ENCODE measurements at regions not wholly inside any gene's neighbourhood (a gene's known extent, or its start where the extent isn't known, plus 50 kb on each side); places are given as distances from the start of the nearest gene placed in this dataset.

- DNase-seq, result no peak
These were observed 121.6 kb upstream of the KLF6 start for GRCh38 chr10:3906511-3907111.

GRCh38 chr10:3904419-3904960 is 119.5 kb upstream of the KLF6 start:
- DNase-seq, result no peak

GRCh38 chr10:3902809-3903410 is 117.9 kb upstream of the KLF6 start:
- no peak for DNase-seq

GRCh38 chr10:3902054-3902808 is 117.2 kb upstream of the KLF6 start:
- peak; percentile 11 to 44 for DNase-seq

GRCh38 chr10:3901370-3901769 is 116.4 kb upstream of the KLF6 start:
- peak in 1 of 2 experiments; percentile 37 for DNase-seq

GRCh38 chr10:3900391-3900790 is 115.4 kb upstream of the KLF6 start:
- DNase-seq, result no peak

GRCh38 chr10:3898821-3899220 is 113.8 kb upstream of the KLF6 start:
- no peak for DNase-seq

GRCh38 chr10:3897156-3897555 is 112.1 kb upstream of the KLF6 start:
- no peak for DNase-seq

GRCh38 chr10:3896161-3896560 is 111.2 kb upstream of the KLF6 start:
- DNase-seq, result no peak

- no peak for DNase-seq
These were observed 110.1 kb upstream of the KLF6 start for GRCh38 chr10:3895045-3895631.

- DNase-seq, result no peak
These were observed 109.0 kb upstream of the KLF6 start for GRCh38 chr10:3893901-3894563.

- no peak for DNase-seq
These were observed 107.7 kb upstream of the KLF6 start for GRCh38 chr10:3892440-3893425.

- DNase-seq, result no peak
These were observed 106.4 kb upstream of the KLF6 start for GRCh38 chr10:3891396-3891795.

- no peak for DNase-seq
These were observed 105.8 kb upstream of the KLF6 start for GRCh38 chr10:3890602-3891352.

- no peak for DNase-seq
These were observed 105.0 kb upstream of the KLF6 start for GRCh38 chr10:3889961-3890522.

- peak; percentile 59 to 74 for DNase-seq
These were observed 103.0 kb upstream of the KLF6 start for GRCh38 chr10:3887885-3888476.

- DNase-seq, result no peak
These were observed 102.4 kb upstream of the KLF6 start for GRCh38 chr10:3887404-3887803.

- DNase-seq, result no peak
These were observed 101.7 kb upstream of the KLF6 start for GRCh38 chr10:3886641-3887251.

GRCh38 chr10:3886191-3886590 is 101.2 kb upstream of the KLF6 start:
- DNase-seq, result no peak

- DNase-seq, result no peak
These were observed 97.8 kb upstream of the KLF6 start for GRCh38 chr10:3882855-3883254.

All from activated CD4-positive, alpha-beta T cell treated with anti-CD3 and anti-CD28 coated beads, Interleukin-2, amount 50 U/mL, for 48 hours (primary cell).